Skin epidermis (tissue), 12 donors: ENCODE measurements at regions not wholly inside any gene's neighbourhood (a gene's known extent, or its start where the extent isn't known, plus 50 kb on each side); places are given as distances from the start of the nearest gene placed in this dataset.

Experiments
- H3K27ac ChIP-seq, 21 experiments: fragments of 200-600 bp; sonication (generic) in 11 of 21; one replicate each; pipeline ENCODE4 v1.5.0; 2020; ENCODE audit warnings: mild to moderate bottlenecking in 3 of 21, inconsistent platforms in 2 of 21, moderate library complexity in 2 of 21
- H3K4me3 ChIP-seq, 7 experiments: fragments of 200-600 bp; sonication (generic) in 2 of 7; one replicate each; pipeline ENCODE4 v1.5.0; 2020; ENCODE audit warnings: inconsistent platforms in 2 of 7, mild to moderate bottlenecking in 2 of 7, moderate library complexity in 1 of 7

DNA sequence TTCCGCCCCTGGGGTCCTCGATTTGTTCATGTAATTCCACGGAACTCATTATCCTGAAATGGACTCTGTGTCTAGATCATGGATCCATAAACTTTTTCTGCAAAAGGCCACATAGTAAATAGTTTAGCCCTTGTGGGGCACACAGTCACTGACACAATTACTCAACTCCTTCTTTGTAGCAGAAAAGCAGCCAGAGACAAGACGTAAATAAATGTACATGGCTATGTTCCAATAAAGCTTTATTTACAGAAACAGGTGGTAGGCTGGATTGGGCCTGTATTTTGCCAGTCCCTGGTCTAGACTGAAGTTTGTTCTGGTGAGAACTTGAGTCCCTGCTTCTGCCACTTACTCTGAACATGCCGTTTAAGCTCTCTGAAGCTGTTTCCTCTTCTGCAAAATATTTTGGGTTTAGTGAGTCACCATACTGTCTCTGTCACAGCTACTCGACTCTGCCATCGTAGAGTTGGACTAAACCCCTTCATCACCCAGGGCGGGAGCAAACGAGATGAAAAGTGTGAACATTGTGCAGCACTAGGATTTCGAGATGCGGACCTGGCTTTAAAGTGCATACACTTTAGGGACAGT, 61.9 kb upstream of the FOXF1 start:
- H3K4me3 ChIP-seq, result no peak overlapping the region
- no peak overlapping the region for H3K27ac ChIP-seq

DNA sequence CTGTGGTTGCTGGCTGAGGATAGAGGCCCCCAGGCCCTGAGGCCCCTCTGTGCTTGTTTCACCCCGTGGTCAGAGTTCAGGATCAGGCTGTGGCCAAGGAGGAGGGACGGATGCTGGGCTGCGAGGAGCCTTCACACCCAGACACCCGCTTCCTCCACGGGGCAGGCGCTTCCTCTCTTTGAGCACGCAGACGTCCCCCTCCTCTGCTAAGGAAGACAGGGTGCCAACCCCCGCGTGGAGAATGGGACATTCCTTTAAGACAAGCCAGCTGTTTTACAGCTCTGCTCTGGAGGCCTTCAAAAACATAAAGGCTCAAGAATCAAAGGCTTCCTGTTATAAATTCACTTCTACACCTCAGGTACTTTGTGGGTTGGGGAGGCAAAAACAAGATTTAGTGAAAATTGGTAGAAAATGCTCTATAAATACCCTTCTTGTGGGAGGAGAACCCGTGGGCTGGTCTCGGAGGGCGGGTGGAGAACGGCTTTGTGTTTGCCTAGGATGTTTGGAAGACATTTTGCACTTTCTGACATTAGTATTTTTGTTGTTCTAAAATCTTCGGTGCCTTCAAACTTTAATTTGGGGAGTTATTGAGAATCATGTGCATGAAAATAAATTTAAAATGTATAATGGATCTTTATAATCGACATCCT, 60.8 kb upstream of the FOXF1 start:
- no peak overlapping the region for H3K4me3 ChIP-seq
- H3K27ac ChIP-seq, result no peak overlapping the region

DNA sequence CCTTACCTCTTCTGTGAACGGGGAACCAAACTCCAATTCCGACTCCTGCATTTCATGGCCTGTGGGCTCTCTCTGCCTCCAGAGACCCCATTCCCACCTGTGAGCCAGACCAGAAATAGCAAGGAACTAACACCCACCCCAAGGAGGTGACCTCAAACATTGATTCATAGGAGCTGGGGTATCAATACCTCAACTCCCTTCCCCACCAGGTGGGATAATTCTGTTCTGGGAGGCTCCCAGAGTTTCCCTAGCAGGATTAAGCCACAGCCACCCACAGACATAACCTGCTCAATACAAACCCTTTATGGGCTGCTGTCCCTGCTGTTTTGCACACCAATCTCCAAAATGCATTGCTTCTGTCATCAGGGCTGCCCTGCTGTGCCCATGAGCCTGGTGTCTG, 59.6 kb upstream of the FOXF1 start:
- H3K27ac ChIP-seq, result no peak overlapping the region

DNA sequence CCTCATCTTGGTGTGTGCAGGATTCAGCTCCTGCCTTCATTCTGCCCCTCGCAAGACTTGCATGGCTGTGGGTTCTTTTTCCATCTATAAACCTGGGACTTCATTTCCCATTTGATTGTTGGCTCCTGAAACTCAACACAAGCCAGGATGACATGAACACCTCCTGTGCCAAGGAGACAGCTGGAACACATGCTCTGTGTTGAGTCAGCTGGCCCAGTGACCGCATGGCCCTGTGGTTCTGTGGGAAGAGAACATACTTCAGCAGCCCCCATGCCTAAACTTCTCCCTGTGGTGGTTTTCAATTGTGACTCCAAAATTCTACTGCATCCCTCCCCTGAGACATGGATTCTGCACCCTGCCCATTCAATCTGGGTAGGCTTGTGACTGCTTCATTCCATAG, 57.9 kb upstream of the FOXF1 start:
- Histone ChIP-seq H3K4me3 (no peak overlapping the region), H3K27ac (no peak overlapping the region)

More for the DNA sequence above, 59.6 kb upstream of the FOXF1 start:
- H3K4me3 ChIP-seq, result no peak overlapping the region

DNA sequence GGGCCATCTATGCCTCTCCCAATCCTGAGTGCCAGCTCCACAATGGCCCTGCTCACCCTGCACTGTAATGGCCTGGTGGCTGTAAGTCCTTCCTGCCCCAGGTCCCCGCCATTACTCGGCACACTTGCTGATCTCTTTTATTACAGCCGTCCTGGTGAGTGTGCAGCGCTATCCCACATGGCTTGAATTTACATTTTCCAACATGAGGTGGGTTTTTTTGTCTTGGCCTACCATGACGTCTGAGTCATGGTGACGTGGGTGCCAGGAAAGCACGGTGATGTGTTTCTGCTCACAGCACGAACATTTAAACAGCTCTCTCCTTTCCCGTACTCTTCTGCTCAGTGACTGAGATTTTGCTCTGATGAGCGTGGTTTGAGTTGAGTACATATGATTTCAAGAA, 55.2 kb upstream of the FOXF1 start:
- no peak overlapping the region for H3K4me3 ChIP-seq
- no peak overlapping the region for H3K27ac ChIP-seq

DNA sequence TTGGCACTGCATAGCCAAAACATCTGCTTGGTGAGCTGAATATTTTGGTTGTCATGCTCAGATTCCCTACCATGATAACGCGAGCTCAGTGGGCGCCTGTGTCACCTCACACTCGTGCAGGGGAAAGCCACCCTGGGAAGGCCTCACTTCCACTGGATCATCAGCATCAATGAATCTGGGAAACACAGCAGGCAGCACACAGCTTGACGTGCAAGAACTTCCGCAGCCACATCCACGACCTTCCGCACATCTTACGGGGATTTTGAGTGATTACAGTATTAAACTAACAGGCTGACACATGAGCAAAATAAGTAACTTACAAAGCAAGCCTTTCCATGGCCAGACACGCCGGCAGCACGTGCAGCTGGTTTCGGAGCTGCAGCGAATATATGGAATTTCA, 54.7 kb upstream of the FOXF1 start:
- H3K27ac ChIP-seq, result no peak overlapping the region
- H3K4me3 ChIP-seq, result no peak overlapping the region

DNA sequence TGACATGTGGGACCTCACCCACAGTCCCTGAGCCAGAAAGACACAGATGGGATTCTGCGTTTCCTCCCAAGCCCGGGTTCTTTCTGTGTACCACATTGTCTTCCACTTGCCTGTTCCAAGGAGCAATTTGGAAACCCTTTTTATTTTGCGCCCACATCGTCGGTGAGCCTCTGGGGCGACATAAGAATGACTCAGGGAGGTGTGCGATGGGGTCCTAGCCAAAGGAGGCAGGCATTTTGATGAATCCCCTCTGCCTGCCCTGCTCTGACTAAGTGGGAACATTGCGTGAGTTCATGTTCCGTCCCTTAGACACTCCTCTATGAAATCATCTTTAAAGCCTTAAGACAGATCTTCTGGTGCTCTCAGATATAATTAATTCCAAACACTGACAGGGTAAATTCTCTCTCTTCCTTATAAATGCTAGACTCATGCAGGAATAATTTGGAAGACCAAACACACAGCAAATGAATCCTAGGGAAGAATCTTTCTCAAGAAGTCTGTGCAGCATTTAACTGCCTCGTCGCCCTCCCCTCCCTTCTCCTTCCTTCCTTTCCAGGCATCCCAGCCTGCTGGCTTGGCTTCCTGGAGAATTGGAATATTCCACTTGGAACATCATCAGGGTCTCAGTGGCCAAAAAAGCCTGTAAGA, 52.7 kb upstream of the FOXF1 start:
- H3K4me3 ChIP-seq, result no peak overlapping the region
- H3K27ac ChIP-seq, result no peak overlapping the region

DNA sequence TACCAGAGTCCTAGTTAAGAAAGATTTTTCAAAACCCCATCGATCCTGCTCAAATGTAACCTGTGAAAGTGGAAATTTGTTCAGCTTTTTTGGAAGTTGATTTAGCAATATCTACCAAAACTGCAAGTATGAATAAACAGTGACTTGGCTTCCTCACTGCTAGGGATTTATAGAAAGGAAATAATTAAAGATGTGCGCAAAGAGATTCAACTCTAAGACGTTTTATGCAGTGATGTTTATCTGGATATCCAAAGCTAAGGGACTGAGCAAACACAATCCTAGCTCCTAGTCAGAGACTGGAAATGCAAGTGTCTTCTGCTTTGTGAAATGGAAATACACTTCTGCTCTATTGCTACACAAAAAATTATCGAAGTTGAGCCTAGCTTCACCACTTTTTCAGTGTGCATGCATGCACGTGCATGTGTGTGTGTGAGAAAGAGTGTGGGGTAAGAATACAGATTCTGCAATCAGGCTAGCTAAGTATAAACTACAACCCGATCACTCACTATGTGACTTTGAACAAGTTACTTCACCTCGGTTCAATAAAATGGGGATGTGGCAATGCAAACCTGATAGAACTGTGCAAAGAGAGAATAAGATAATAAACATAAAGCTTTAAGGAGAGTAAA, 52.1 kb upstream of the FOXF1 start:
- H3K27ac ChIP-seq, result no peak overlapping the region

DNA sequence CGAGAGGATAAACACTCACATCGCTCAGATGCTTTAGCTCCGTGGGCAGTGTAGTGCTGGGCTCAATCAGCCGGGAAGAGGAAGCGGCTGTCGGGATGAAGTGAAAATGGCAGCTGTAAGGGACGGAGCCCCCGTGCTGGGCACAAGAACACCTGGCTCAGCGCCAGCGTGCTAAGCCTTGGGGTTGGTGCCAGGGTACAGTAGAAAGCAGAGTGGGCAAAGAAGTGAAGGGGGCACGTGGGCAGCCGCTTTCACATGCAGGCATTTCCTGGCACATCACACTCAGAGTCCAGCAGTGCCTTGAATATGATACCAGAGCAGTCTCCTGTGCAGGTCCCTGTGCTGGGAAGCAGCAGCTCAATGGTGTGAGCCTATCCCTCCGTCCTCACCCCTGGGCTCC, 51.1 kb upstream of the FOXF1 start:
- Histone ChIP-seq H3K4me3 (no peak overlapping the region), H3K27ac (no peak overlapping the region)

More for the DNA sequence above, 52.1 kb upstream of the FOXF1 start:
- H3K4me3 ChIP-seq, result no peak overlapping the region
